ENCODE measurements at regions not wholly inside any gene's neighbourhood (a gene's known extent, or its start where the extent isn't known, plus 50 kb on each side); places are given as distances from the start of the nearest gene placed in this dataset.

DNA sequence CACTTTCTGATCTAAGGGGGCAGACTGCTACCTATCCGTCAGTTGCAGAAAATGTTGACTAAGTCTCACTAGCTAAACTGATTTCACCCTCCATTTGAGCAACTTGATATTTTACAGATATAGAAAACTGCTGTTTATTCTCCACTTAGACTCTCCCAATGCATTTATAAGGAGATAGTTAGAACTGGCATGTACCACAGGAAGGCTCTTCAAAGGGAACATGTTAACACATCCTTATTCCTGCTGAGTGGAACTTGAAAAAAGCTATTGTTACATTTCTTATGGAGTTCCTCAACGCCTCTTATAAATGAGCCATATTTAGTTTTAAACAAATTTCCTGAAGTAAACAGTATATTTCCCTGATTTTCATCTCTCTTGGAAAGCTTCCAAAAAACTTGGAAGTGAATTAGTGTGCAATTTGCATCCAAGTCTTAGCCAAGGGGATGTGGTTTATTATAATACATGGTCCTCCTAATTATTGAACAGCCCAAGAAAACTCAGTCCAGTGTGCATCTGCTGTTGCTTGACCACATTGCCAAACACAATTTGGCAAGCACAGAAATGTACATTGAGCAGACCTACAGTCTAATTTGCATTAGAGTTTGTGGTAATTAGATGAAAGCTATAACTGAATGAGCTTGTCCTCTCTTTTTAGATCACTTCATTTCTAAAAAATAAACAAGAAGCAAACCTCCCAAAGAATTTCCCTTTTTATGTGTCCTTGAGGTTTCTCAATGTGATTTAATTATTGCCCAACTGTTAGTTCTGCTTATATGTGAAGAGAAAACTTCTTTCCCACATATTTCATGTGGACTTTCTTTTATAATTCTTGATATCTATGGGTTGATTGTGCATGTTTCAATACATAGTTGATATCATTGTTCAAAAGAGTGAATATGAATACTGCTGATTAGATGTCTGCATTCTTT, 72.6 kb upstream of the DPH6 start:
- Histone ChIP-seq H2AFZ (ENCODE audit: low read depth, low read length) (no peak overlapping the region), H3K27me3 (ENCODE audit: insufficient read depth, low read length, poor library complexity) (no peaks in the 10 kb centered on the region), H3K9me3 (ENCODE audit: insufficient read depth, low read length, severe bottlenecking) (no peaks in the 10 kb centered on the region), H3K36me3 (ENCODE audit: insufficient read depth, low read length) (no peaks in the 10 kb centered on the region), H3K4me3 (ENCODE audit: low read depth in 1 of 2, low read length in 2 of 2) (no peak overlapping the region), H3K27ac (ENCODE audit: low read length) (no peak overlapping the region), H3K4me2 (ENCODE audit: insufficient read depth, low read length) (no peak overlapping the region), H3K4me1 (ENCODE audit: insufficient read depth, low read length) (no peaks in the 10 kb centered on the region), H3K9ac (ENCODE audit: low read depth, low read length) (no peak overlapping the region), H3K79me2 (ENCODE audit: insufficient read depth, low read length) (no peaks in the 10 kb centered on the region), H4K20me1 (ENCODE audit: insufficient read depth, low read length) (no peaks in the 10 kb centered on the region)
- no peak for DNase-seq
- TF ChIP-seq EZH2 (IDR thresholded peaks at IDR 0.05; ENCODE audit: borderline replicate concordance, low read depth, low read length, severe bottlenecking) = no peak
- TF ChIP-seq, protein P1, sequence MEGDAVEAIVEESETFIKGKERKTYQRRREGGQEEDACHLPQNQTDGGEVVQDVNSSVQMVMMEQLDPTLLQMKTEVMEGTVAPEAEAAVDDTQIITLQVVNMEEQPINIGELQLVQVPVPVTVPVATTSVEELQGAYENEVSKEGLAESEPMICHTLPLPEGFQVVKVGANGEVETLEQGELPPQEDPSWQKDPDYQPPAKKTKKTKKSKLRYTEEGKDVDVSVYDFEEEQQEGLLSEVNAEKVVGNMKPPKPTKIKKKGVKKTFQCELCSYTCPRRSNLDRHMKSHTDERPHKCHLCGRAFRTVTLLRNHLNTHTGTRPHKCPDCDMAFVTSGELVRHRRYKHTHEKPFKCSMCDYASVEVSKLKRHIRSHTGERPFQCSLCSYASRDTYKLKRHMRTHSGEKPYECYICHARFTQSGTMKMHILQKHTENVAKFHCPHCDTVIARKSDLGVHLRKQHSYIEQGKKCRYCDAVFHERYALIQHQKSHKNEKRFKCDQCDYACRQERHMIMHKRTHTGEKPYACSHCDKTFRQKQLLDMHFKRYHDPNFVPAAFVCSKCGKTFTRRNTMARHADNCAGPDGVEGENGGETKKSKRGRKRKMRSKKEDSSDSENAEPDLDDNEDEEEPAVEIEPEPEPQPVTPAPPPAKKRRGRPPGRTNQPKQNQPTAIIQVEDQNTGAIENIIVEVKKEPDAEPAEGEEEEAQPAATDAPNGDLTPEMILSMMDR (IDR thresholded peaks at IDR 0.05; ENCODE audit: borderline replicate concordance, extremely low read depth, low read length, poor library complexity, severe bottlenecking) = no peak
- ATAC-seq (ENCODE audit: insufficient read depth, low read depth) = no peak

DNA sequence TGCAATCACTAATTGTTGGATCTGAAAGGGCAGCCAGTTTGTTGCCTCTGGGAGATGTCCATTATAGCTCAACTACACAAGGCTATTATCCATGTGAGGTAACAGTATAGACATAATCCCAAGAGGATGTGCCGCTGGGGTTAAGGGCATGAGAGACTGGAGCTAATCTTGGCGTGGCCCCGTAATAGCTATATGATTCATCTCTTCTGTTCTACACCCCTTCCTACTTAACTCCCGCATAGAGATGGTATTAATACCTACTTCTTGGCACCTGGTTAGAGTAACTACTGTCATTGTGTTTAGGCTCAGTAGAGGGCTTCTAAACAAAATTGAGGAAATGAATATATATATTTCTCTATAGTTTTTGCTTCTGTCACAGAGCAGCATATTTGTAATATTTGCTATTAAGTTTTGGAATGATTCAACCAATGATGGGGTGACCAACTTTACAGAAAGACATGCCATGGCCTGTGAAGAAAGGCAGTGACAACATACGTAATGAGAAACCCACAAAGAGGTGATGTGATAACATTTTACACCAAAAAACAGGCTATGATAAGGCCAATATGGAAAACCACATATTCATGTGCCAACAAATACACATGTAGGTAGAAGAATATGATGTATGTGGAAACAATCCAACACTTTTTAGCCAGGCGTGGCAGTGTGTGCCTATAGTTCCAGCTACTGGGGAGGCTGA, 76.8 kb upstream of the DPH6 start:
- Histone ChIP-seq H3K79me2 (ENCODE audit: insufficient read depth, low read length) (no peaks in the 10 kb centered on the region), H3K4me3 (ENCODE audit: low read depth in 1 of 2, low read length in 2 of 2) (no peak overlapping the region), H3K27me3 (ENCODE audit: insufficient read depth, low read length, poor library complexity) (no peaks in the 10 kb centered on the region), H4K20me1 (ENCODE audit: insufficient read depth, low read length) (no peaks in the 10 kb centered on the region), H3K4me2 (ENCODE audit: insufficient read depth, low read length) (no peak overlapping the region), H3K4me1 (ENCODE audit: insufficient read depth, low read length) (no peaks in the 10 kb centered on the region), H3K27ac (ENCODE audit: low read length) (no peak overlapping the region), H3K36me3 (ENCODE audit: insufficient read depth, low read length) (no peaks in the 10 kb centered on the region), H3K9me3 (ENCODE audit: insufficient read depth, low read length, severe bottlenecking) (no peaks in the 10 kb centered on the region), H2AFZ (ENCODE audit: low read depth, low read length) (no peak overlapping the region), H3K9ac (ENCODE audit: low read depth, low read length) (no peak overlapping the region)
- no peak for ATAC-seq (ENCODE audit: insufficient read depth, low read depth)
- no peak for DNase-seq
- no peak for TF ChIP-seq EZH2 (IDR thresholded peaks at IDR 0.05; ENCODE audit: borderline replicate concordance, low read depth, low read length, severe bottlenecking)
- TF ChIP-seq, protein P1 (IDR thresholded peaks at IDR 0.05; ENCODE audit: borderline replicate concordance, extremely low read depth, low read length, poor library complexity, severe bottlenecking) = no peak

DNA sequence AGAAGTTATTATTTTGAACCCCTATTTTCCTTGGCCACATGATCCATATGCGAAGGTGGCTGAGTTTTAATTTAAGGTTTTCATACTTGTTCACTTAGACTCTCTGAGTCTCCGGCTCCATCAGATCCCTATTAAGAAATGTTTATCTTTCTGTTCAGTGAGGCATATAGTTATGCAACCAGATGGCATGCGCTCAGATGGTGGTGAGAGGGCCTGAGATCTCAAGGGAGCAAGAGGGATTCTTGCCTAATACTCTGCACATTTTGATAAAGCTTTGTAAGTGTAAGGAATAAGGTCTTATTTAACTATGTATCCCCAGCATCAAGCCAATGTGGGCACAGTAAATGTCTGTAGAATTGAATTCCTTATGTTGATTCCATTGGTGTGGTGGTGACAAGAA, 78.9 kb upstream of the DPH6 start:
- Histone ChIP-seq H2AFZ (ENCODE audit: low read depth, low read length) (no peak overlapping the region), H3K79me2 (ENCODE audit: insufficient read depth, low read length) (no peaks in the 10 kb centered on the region), H3K4me2 (ENCODE audit: insufficient read depth, low read length) (no peak overlapping the region), H3K9me3 (ENCODE audit: insufficient read depth, low read length, severe bottlenecking) (no peaks in the 10 kb centered on the region), H3K36me3 (ENCODE audit: insufficient read depth, low read length) (no peaks in the 10 kb centered on the region), H3K9ac (ENCODE audit: low read depth, low read length) (no peak overlapping the region), H3K27me3 (ENCODE audit: insufficient read depth, low read length, poor library complexity) (no peaks in the 10 kb centered on the region), H3K4me3 (ENCODE audit: low read depth in 1 of 2, low read length in 2 of 2) (no peak overlapping the region), H3K27ac (ENCODE audit: low read length) (no peak overlapping the region), H4K20me1 (ENCODE audit: insufficient read depth, low read length) (no peaks in the 10 kb centered on the region), H3K4me1 (ENCODE audit: insufficient read depth, low read length) (no peaks in the 10 kb centered on the region)
- ATAC-seq (ENCODE audit: insufficient read depth, low read depth) (no peak), DNase-seq (no peak)
- TF ChIP-seq EZH2 (IDR thresholded peaks at IDR 0.05; ENCODE audit: borderline replicate concordance, low read depth, low read length, severe bottlenecking) = no peak
- TF ChIP-seq, protein P1 (IDR thresholded peaks at IDR 0.05; ENCODE audit: borderline replicate concordance, extremely low read depth, low read length, poor library complexity, severe bottlenecking) = no peak

All from DND-41 (cell line).